ENCODE measurements at regions not wholly inside any gene's neighbourhood (a gene's known extent, or its start where the extent isn't known, plus 50 kb on each side); places are given as distances from the start of the nearest gene placed in this dataset.

DNA sequence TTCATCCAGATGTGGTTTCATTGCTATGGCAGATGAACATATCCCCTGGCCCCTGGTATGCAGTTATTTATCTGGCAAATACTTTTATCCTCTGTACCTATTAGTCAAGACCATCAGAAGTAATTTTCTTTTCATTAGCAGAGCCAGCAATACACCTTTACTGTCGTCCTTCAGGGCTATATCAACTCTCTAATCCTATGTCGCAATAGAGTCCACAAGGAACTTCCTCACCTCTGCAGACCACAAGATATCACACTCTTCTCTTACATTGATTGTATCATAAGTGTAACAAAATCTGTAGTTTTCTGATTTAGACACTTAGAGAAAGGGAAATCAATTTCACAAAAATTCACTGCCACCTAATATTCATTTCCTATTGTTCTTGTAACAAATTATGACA, 252.9 kb upstream of the DCC start:
- TF ChIP-seq CTCF (IDR thresholded peaks at IDR 0.05; ENCODE audit: insufficient read depth, low read length) (no peak), GABPA (IDR thresholded peaks at IDR 0.05; ENCODE audit: low read depth) (no peak), POLR2AphosphoS5 (IDR thresholded peaks at IDR 0.05; ENCODE audit: low read depth) (no peak), SPI1 (IDR thresholded peaks at IDR 0.05; ENCODE audit: borderline replicate concordance, low read depth) (no peak)
- TF ChIP-seq, protein P1, sequence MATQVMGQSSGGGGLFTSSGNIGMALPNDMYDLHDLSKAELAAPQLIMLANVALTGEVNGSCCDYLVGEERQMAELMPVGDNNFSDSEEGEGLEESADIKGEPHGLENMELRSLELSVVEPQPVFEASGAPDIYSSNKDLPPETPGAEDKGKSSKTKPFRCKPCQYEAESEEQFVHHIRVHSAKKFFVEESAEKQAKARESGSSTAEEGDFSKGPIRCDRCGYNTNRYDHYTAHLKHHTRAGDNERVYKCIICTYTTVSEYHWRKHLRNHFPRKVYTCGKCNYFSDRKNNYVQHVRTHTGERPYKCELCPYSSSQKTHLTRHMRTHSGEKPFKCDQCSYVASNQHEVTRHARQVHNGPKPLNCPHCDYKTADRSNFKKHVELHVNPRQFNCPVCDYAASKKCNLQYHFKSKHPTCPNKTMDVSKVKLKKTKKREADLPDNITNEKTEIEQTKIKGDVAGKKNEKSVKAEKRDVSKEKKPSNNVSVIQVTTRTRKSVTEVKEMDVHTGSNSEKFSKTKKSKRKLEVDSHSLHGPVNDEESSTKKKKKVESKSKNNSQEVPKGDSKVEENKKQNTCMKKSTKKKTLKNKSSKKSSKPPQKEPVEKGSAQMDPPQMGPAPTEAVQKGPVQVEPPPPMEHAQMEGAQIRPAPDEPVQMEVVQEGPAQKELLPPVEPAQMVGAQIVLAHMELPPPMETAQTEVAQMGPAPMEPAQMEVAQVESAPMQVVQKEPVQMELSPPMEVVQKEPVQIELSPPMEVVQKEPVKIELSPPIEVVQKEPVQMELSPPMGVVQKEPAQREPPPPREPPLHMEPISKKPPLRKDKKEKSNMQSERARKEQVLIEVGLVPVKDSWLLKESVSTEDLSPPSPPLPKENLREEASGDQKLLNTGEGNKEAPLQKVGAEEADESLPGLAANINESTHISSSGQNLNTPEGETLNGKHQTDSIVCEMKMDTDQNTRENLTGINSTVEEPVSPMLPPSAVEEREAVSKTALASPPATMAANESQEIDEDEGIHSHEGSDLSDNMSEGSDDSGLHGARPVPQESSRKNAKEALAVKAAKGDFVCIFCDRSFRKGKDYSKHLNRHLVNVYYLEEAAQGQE (IDR thresholded peaks at IDR 0.05; ENCODE audit: insufficient replicate concordance, low read depth), result no peak

Data from HL-60 (cell line).